ENCODE measurements at regions not wholly inside any gene's neighbourhood (a gene's known extent, or its start where the extent isn't known, plus 50 kb on each side); places are given as distances from the start of the nearest gene placed in this dataset.

DNA sequence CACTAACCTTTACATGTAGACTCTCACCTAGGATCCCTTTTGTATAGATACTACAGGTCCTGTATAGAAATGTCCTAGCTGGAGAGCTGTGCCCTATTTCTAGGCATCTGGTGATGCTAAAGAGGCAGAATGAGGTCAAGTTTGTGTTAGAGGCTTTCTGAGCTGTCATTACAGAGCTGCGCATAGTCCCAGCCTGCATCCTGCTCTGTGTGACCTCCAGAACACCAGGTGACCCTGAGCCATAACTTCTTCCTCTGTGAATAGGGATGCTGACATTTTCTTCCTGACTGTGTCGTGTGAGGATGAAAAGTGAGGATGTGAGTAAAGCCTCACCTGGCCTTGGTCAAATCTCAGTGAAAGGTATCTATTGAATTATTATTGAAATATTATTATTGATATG, 66.3 kb downstream of the GLUL start:
- TF ChIP-seq SP1 (CRISPR knock-in tag; IDR thresholded peaks at IDR 0.05) (no peak), CC2D1A (IDR thresholded peaks at IDR 0.05) (no peak), EHMT2 (IDR thresholded peaks at IDR 0.05) (no peak)

Data from K562 (cell line).